ENCODE measurements at regions not wholly inside any gene's neighbourhood (a gene's known extent, or its start where the extent isn't known, plus 50 kb on each side); places are given as distances from the start of the nearest gene placed in this dataset.

DNA sequence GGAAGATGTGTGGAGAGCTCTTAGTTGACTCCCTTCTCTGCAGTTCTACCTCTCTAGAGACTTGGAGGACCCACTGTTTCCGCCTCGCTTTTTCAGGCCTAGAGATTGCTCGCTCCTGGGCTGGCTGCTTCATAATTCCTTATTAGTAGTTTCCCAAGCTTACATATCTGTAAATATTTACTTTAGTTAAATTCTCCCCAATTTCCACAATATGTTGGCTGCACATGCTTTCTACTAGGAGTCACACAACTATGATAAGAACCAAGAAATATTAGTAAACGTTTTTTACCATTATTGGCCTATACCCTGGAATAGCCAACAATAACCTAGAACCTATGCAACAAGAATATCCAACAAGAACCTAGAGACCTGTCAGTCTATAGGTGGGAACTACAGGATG is 129.0 kb upstream of the RUNX1 start:
- Histone ChIP-seq H3K4me3 (no peak overlapping the region), H3K4me1 (peaks cover 0 to under 1% (median 0%) of the 10 kb centered on the region in 12 donors), H3K27ac (no peak overlapping the region), H3K27me3 (no peaks in the 10 kb centered on the region), H3K36me3 (no peaks in the 10 kb centered on the region), H3K9me3 (peaks cover 0 to 6% (median 0%) of the 10 kb centered on the region in 12 donors)
- intact Hi-C loops (cut with DNase I), result no loop called here
- TF ChIP-seq, protein P1, sequence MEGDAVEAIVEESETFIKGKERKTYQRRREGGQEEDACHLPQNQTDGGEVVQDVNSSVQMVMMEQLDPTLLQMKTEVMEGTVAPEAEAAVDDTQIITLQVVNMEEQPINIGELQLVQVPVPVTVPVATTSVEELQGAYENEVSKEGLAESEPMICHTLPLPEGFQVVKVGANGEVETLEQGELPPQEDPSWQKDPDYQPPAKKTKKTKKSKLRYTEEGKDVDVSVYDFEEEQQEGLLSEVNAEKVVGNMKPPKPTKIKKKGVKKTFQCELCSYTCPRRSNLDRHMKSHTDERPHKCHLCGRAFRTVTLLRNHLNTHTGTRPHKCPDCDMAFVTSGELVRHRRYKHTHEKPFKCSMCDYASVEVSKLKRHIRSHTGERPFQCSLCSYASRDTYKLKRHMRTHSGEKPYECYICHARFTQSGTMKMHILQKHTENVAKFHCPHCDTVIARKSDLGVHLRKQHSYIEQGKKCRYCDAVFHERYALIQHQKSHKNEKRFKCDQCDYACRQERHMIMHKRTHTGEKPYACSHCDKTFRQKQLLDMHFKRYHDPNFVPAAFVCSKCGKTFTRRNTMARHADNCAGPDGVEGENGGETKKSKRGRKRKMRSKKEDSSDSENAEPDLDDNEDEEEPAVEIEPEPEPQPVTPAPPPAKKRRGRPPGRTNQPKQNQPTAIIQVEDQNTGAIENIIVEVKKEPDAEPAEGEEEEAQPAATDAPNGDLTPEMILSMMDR (IDR thresholded peaks at IDR 0.05), result no peak
- no peak for TF ChIP-seq POLR2A (IDR thresholded peaks at IDR 0.05)
- WGBS, 4 donors, result 77 to 83% (median 79%) methylated on average over 4 of the region's 4 CpGs
- DNase-seq, result no peak
- no peak for ATAC-seq

DNA sequence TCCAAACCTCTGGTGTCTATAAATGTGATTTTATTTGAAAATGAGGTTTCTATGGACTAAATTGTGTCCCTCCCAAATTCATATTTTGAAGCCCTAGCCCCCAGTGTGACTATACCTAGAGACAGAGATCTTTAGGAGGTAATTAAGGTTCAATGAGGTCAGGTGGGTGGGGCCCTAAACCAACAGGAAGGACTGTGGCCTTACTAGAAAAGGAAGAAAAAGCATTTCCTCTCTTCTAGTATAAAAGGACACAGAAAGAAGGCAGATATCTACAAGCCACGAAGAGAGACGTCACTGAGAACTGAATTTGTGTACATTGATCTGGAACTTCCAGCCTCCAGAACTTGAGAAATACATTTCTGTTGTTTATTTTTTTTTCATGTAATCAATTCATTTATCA is 123.1 kb upstream of the RUNX1 start:
- Histone ChIP-seq H3K4me1 (peaks cover 0 to 16% (median 0%) of the 10 kb centered on the region in 12 donors), H3K9me3 (peaks cover 0 to 6% (median 0%) of the 10 kb centered on the region in 12 donors), H3K4me3 (no peak overlapping the region), H3K27ac (no peak overlapping the region), H3K27me3 (no peaks in the 10 kb centered on the region), H3K36me3 (no peaks in the 10 kb centered on the region)
- no peak for DNase-seq
- intact Hi-C loops (cut with DNase I), result no loop called here
- WGBS, 4 donors, result 49 to 65% (median 61%) methylated on average over 2 of the region's 2 CpGs
- TF ChIP-seq, protein P1 (IDR thresholded peaks at IDR 0.05), result no peak
- no peak for TF ChIP-seq POLR2A (IDR thresholded peaks at IDR 0.05)
- ATAC-seq, result no peak

DNA sequence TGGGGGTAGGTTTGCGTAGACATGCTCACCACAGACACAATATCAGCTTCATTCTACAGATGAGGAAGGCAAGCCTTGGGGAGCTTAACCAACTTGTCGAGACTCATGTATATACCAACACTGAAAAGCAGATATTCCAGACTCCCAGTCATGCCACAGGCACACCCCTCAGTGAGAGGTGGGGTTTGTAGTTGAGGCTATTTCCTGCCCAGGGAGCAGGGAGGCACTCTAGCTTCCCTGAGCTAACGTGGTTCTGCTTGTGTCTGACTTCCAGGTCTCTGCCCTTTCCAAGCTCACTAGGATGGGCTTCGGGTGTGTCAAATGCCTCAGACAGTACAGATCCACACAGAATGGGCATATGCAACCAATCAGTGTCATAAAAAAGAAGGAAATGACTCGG is 122.3 kb upstream of the RUNX1 start:
- intact Hi-C loops (cut with DNase I), result no loop called here

DNA sequence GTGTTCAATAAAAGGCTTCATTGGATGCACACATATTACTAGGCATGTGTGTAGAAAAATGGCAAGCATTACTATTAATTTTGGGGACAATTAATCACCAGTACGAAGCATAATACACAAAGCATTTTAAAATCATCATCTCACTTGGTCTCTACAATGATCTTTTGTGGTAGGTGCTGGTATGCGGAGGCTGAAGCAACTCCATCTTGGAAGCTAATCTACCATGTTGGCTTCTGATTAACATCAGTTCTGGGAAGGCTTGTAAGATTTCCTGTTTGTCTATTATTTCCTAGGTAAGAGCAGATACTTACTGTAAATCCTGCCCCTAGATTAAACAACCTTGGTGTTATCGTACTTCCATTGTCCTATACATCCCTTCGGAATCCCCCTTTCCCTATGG is 121.7 kb upstream of the RUNX1 start:
- Histone ChIP-seq H3K36me3 (no peaks in the 10 kb centered on the region), H3K27me3 (no peaks in the 10 kb centered on the region), H3K4me3 (no peak overlapping the region), H3K9me3 (peaks cover 0 to 6% (median 0%) of the 10 kb centered on the region in 12 donors), H3K27ac (no peak overlapping the region), H3K4me1 (peaks cover 0 to 16% (median 0%) of the 10 kb centered on the region in 12 donors)
- no peak for DNase-seq
- intact Hi-C loops (cut with DNase I), result no loop called here
- no peak for ATAC-seq
- TF ChIP-seq POLR2A (IDR thresholded peaks at IDR 0.05), result no peak
- TF ChIP-seq, protein P1 (IDR thresholded peaks at IDR 0.05), result no peak
- 82 to 88% (median 83%) methylated on average over 4 of the region's 4 CpGs for WGBS, 4 donors

More for the DNA sequence above, 122.3 kb upstream of the RUNX1 start:
- no peaks in the 10 kb centered on the region for H3K36me3 ChIP-seq
- H3K27me3 ChIP-seq, result no peaks in the 10 kb centered on the region
- H3K4me1 ChIP-seq, result peaks cover 0 to 16% (median 0%) of the 10 kb centered on the region in 12 donors
- no peak overlapping the region for H3K27ac ChIP-seq
- 69 to 75% (median 73%) methylated on average over 5 of the region's 5 CpGs for WGBS, 4 donors
- no peak overlapping the region for H3K4me3 ChIP-seq
- H3K9me3 ChIP-seq, result peaks cover 0 to 6% (median 0%) of the 10 kb centered on the region in 12 donors
- DNase-seq (no peak), ATAC-seq (no peak)
- TF ChIP-seq, protein P1 (IDR thresholded peaks at IDR 0.05), result no peak
- no peak for TF ChIP-seq POLR2A (IDR thresholded peaks at IDR 0.05)

All from heart left ventricle (tissue), 16 donors.